GM23248 (cell line): ENCODE measurements at regions not wholly inside any gene's neighbourhood (a gene's known extent, or its start where the extent isn't known, plus 50 kb on each side); places are given as distances from the start of the nearest gene placed in this dataset.

Source experiments
- DNase-seq: peaks from one replicate; pipeline ENCODE4 v3.0.0-alpha.2; 2015
- H2AFZ ChIP-seq: fragments of 200-600 bp; sonication (generic); 2 replicates; pipeline ENCODE4 v1.6.1; 2016; ENCODE audit warnings: antibody characterized with exemption
- H3F3A ChIP-seq: fragments of 200-600 bp; sonication (generic); 2 replicates; pipeline ENCODE4 v1.6.1; 2016; ENCODE audit warnings: mild to moderate bottlenecking, antibody characterized with exemption, mixed run types; ENCODE audit not compliant: insufficient read depth
- H3K27ac ChIP-seq: fragments of 200-600 bp; sonication (generic); 2 replicates; pipeline ENCODE4 v1.5.1; 2016; ENCODE audit warnings: mild to moderate bottlenecking
- H3K27me3 ChIP-seq: fragments of 200-600 bp; sonication (generic); replicated peaks from 2 replicates; pipeline ENCODE4 v1.6.1; 2016; ENCODE audit warnings: mild to moderate bottlenecking; ENCODE audit not compliant: insufficient read depth
- H3K36me3 ChIP-seq: fragments of 200-600 bp; sonication (generic); 2 replicates; pipeline ENCODE4 v1.6.1; 2016; ENCODE audit warnings: low read depth, mild to moderate bottlenecking
- H3K4me1 ChIP-seq: fragments of 200-600 bp; sonication (generic); 2 replicates; pipeline ENCODE4 v1.6.1; 2016; ENCODE audit warnings: mild to moderate bottlenecking; ENCODE audit not compliant: insufficient read depth
- H3K4me2 ChIP-seq: fragments of 200-600 bp; sonication (generic); one replicate; pipeline ENCODE4 v1.6.1; 2016; ENCODE audit warnings: mild to moderate bottlenecking; ENCODE audit not compliant: unreplicated experiment
- H3K4me3 ChIP-seq: fragments of 200-600 bp; sonication (generic); 2 replicates; pipeline ENCODE4 v1.5.1; 2016; ENCODE audit warnings: mild to moderate bottlenecking
- H3K79me2 ChIP-seq: fragments of 200-600 bp; sonication (generic); 2 replicates; pipeline ENCODE4 v1.6.1; 2016; ENCODE audit warnings: mild to moderate bottlenecking; ENCODE audit not compliant: insufficient read depth
- H3K9ac ChIP-seq: fragments of 200-600 bp; sonication (generic); 2 replicates; pipeline ENCODE4 v1.6.1; 2016; ENCODE audit warnings: mild to moderate bottlenecking
- H3K9me2 ChIP-seq: fragments of 200-600 bp; sonication (generic); 2 replicates; pipeline ENCODE4 v1.6.1; 2016; ENCODE audit warnings: mixed run types, mild to moderate bottlenecking, moderate library complexity; ENCODE audit not compliant: insufficient read depth
- H3K9me3 ChIP-seq: fragments of 200-600 bp; sonication (generic); one replicate; pipeline ENCODE4 v1.6.1; 2017; ENCODE audit warnings: low read depth
- H4K20me1 ChIP-seq: fragments of 200-600 bp; sonication (generic); 2 replicates; pipeline ENCODE4 v1.6.0; 2016; ENCODE audit not compliant: insufficient read depth
- EZH2 ChIP-seq: fragments of 200-600 bp; sonication (generic); IDR thresholded peaks from 2 replicates; pipeline ENCODE4 v1.6.1; 2018; ENCODE audit warnings: antibody characterized with exemption, mild to moderate bottlenecking; ENCODE audit not compliant: insufficient read depth, poor library complexity, severe bottlenecking
- EZH2phosphoT487 ChIP-seq: fragments of 200-600 bp; sonication (generic); IDR thresholded peaks from 2 replicates; pipeline ENCODE4 v1.6.1; 2018; ENCODE audit warnings: antibody characterized with exemption, moderate library complexity, mild to moderate bottlenecking, low read depth; ENCODE audit not compliant: insufficient read depth
- WGBS, 2 experiments: methylation state at CpG; one replicate each; pipeline ENCODE4 v1.1.6; 2015 to 2017; ENCODE audit warnings: low lambda C conversion rate in 2 of 2, low coverage in 1 of 2; ENCODE audit errors: missing lambda C conversion rate in 2 of 2; 5-methylcytosine and 5-hydroxymethylcytosine counted together
- in situ Hi-C: fragments of 300-500 bp; cut with MboI; formaldehyde crosslinking; loops from 2 replicates; pipeline ENCODE4 v1.15.0; 2020

- WGBS, 2 experiments, result 35 to 40% methylated on average over 15 of the region's 15 CpGs
These were observed 200.9 kb upstream of the ADAMTS16 start for GRCh38 chr5:4939042-4939781.

GRCh38 chr5:4941161-4941560 lies 199.0 kb upstream of the ADAMTS16 start:
- no peak overlapping the region for H3K9ac ChIP-seq
- no peaks in the 10 kb centered on the region for H3K36me3 ChIP-seq
- H3K4me2 ChIP-seq, result no peak overlapping the region
- H3K9me2 ChIP-seq, result no peaks in the 10 kb centered on the region
- no peaks in the 10 kb centered on the region for H4K20me1 ChIP-seq
- H3F3A ChIP-seq, result no peaks in the 10 kb centered on the region
- WGBS, 2 experiments, result 77% methylated on average over 12 of the region's 12 CpGs
- H2AFZ ChIP-seq, result no peak overlapping the region
- no peaks in the 10 kb centered on the region for H3K79me2 ChIP-seq
- peaks cover 14% of the 10 kb centered on the region for H3K27me3 ChIP-seq
- no peak overlapping the region for H3K4me3 ChIP-seq
- DNase-seq, result no peak
- H3K4me1 ChIP-seq, result no peaks in the 10 kb centered on the region
- no peak overlapping the region for H3K27ac ChIP-seq
- in situ Hi-C loops, result no loop called here
- no peaks in the 10 kb centered on the region for H3K9me3 ChIP-seq
- TF ChIP-seq EZH2, result no peak
- no peak for TF ChIP-seq EZH2phosphoT487

More at GRCh38 chr5:4939042-4939781, 200.9 kb upstream of the ADAMTS16 start:
- H3F3A ChIP-seq, result no peaks in the 10 kb centered on the region
- no peak for DNase-seq
- in situ Hi-C loops, result no loop called here
- TF ChIP-seq EZH2, result no peak
- TF ChIP-seq EZH2phosphoT487, result no peak
- no peak overlapping the region for H3K4me3 ChIP-seq
- H3K27ac ChIP-seq, result no peak overlapping the region
- no peak overlapping the region for H3K9ac ChIP-seq
- no peaks in the 10 kb centered on the region for H3K79me2 ChIP-seq
- H2AFZ ChIP-seq, result no peak overlapping the region
- no peaks in the 10 kb centered on the region for H3K9me3 ChIP-seq
- no peak overlapping the region for H3K4me2 ChIP-seq
- no peaks in the 10 kb centered on the region for H3K4me1 ChIP-seq
- peaks cover 5% of the 10 kb centered on the region; the same call in 1 of the 2 replicates for H3K27me3 ChIP-seq
- no peaks in the 10 kb centered on the region for H3K36me3 ChIP-seq
- no peaks in the 10 kb centered on the region for H4K20me1 ChIP-seq
- H3K9me2 ChIP-seq, result no peaks in the 10 kb centered on the region

- no peak overlapping the region for H3K4me2 ChIP-seq
- H3K4me3 ChIP-seq, result no peak overlapping the region
- H3K27ac ChIP-seq, result no peak overlapping the region
- TF ChIP-seq EZH2phosphoT487 (no peak), EZH2 (no peak)
- in situ Hi-C loops, result no loop called here
- peak overlapping the region; percentile 42; the same call in 1 of the 2 replicates for H2AFZ ChIP-seq
- H3F3A ChIP-seq, result no peaks in the 10 kb centered on the region
- H3K9ac ChIP-seq, result no peak overlapping the region
- H3K4me1 ChIP-seq, result no peaks in the 10 kb centered on the region
- peak; percentile 6 for DNase-seq
- H3K79me2 ChIP-seq, result no peaks in the 10 kb centered on the region
- H3K27me3 ChIP-seq, result peaks cover 14% of the 10 kb centered on the region
- no peaks in the 10 kb centered on the region for H3K9me2 ChIP-seq
- no peaks in the 10 kb centered on the region for H4K20me1 ChIP-seq
- WGBS, 2 experiments, result 32 to 36% methylated on average over 33 of the region's 33 CpGs
- H3K9me3 ChIP-seq, result no peaks in the 10 kb centered on the region
- no peaks in the 10 kb centered on the region for H3K36me3 ChIP-seq
These were observed 197.9 kb upstream of the ADAMTS16 start for GRCh38 chr5:4941957-4942830.

- Histone ChIP-seq H3K9ac (no peak overlapping the region), H3K4me1 (no peaks in the 10 kb centered on the region), H3K9me2 (no peaks in the 10 kb centered on the region), H3K4me2 (no peak overlapping the region), H3K79me2 (no peaks in the 10 kb centered on the region), H3K9me3 (no peaks in the 10 kb centered on the region), H3K27ac (no peak overlapping the region), H3K4me3 (no peak overlapping the region), H3K27me3 (peaks cover 14% of the 10 kb centered on the region), H3F3A (no peaks in the 10 kb centered on the region), H3K36me3 (no peaks in the 10 kb centered on the region), H2AFZ (no peak overlapping the region), H4K20me1 (no peaks in the 10 kb centered on the region)
- in situ Hi-C loops, result no loop called here
- no peak for TF ChIP-seq EZH2phosphoT487
- DNase-seq, result no peak
- WGBS, 2 experiments, result 69 to 71% methylated on average over 9 of the region's 9 CpGs
These were observed 197.3 kb upstream of the ADAMTS16 start for GRCh38 chr5:4942831-4943178.
